CD4-positive, alpha-beta T cell treated with Interleukin-15 for 1 hour (primary cell): ENCODE measurements at regions not wholly inside any gene's neighbourhood (a gene's known extent, or its start where the extent isn't known, plus 50 kb on each side); places are given as distances from the start of the nearest gene placed in this dataset.

ENCODE experiments used
- DNase-seq: peaks from one replicate; pipeline ENCODE4 v3.0.0-alpha.2; 2020

- no peak for DNase-seq
Observed at GRCh38 chr12:94813314-94813713, 163.0 kb upstream of the TMCC3 start.

- DNase-seq: no peak
Observed at GRCh38 chr12:94812345-94812744, 162.0 kb upstream of the TMCC3 start.

- no peak for DNase-seq
Observed at GRCh38 chr12:94811611-94812010, 161.3 kb upstream of the TMCC3 start.

GRCh38 chr12:94807951-94808350 is 157.6 kb upstream of the TMCC3 start:
- DNase-seq: no peak

GRCh38 chr12:94806617-94807016 is 156.3 kb upstream of the TMCC3 start:
- no peak for DNase-seq

GRCh38 chr12:94805749-94806529 is 155.6 kb upstream of the TMCC3 start:
- DNase-seq: no peak

GRCh38 chr12:94803939-94804338 is 153.6 kb upstream of the TMCC3 start:
- DNase-seq: no peak

- DNase-seq: no peak
Observed at GRCh38 chr12:94802796-94803195, 152.4 kb upstream of the TMCC3 start.

- DNase-seq: no peak
Observed at GRCh38 chr12:94801745-94802144, 151.4 kb upstream of the TMCC3 start.

GRCh38 chr12:94799136-94799535 is 148.8 kb upstream of the TMCC3 start:
- DNase-seq: no peak

- DNase-seq: no peak
Observed at GRCh38 chr12:94798113-94798512, 147.8 kb upstream of the TMCC3 start.

- no peak for DNase-seq
Observed at GRCh38 chr12:94795520-94795919, 145.2 kb upstream of the TMCC3 start.

GRCh38 chr12:94795044-94795443 is 144.7 kb upstream of the TMCC3 start:
- DNase-seq: no peak

- DNase-seq: no peak
Observed at GRCh38 chr12:94793191-94793595, 142.8 kb upstream of the TMCC3 start.

GRCh38 chr12:94792693-94793092 is 142.3 kb upstream of the TMCC3 start:
- no peak for DNase-seq

- no peak for DNase-seq
Observed at GRCh38 chr12:94791933-94792332, 141.6 kb upstream of the TMCC3 start.

- DNase-seq: no peak
Observed at GRCh38 chr12:94790825-94791224, 140.5 kb upstream of the TMCC3 start.

- DNase-seq: no peak
Observed at GRCh38 chr12:94790370-94790769, 140.0 kb upstream of the TMCC3 start.

GRCh38 chr12:94789510-94790225 is 139.3 kb upstream of the TMCC3 start:
- no peak for DNase-seq

- no peak for DNase-seq
Observed at GRCh38 chr12:94788298-94788697, 137.9 kb upstream of the TMCC3 start.

- no peak for DNase-seq
Observed at GRCh38 chr12:94786906-94787305, 136.5 kb upstream of the TMCC3 start.

GRCh38 chr12:94783862-94784261 is 133.5 kb upstream of the TMCC3 start:
- no peak for DNase-seq

- no peak for DNase-seq
Observed at GRCh38 chr12:94783343-94783742, 133.0 kb upstream of the TMCC3 start.

- no peak for DNase-seq
Observed at GRCh38 chr12:94781835-94782234, 131.5 kb upstream of the TMCC3 start.

- DNase-seq: no peak
Observed at GRCh38 chr12:94779485-94779884, 129.1 kb upstream of the TMCC3 start.
